Type B pancreatic cell (in vitro differentiated cells): ENCODE measurements at regions not wholly inside any gene's neighbourhood (a gene's known extent, or its start where the extent isn't known, plus 50 kb on each side); places are given as distances from the start of the nearest gene placed in this dataset.

ENCODE experiments used
- DNase-seq: peaks from one replicate; pipeline ENCODE4 v3.0.0; 2021; ENCODE audit warnings: mixed read lengths; ENCODE audit not compliant: unreplicated experiment; ENCODE audit errors: extremely low spot score
- H3K27ac Mint-ChIP-seq: 2 replicates; pipeline ENCODE4 v1.8.0; 2021; ENCODE audit warnings: mild to moderate bottlenecking, mixed read lengths
- H3K27me3 Mint-ChIP-seq: 2 replicates; pipeline ENCODE4 v1.8.0; 2021; ENCODE audit warnings: mixed read lengths
- H3K36me3 Mint-ChIP-seq: 2 replicates; pipeline ENCODE4 v1.8.0; 2021; ENCODE audit warnings: mixed read lengths
- H3K4me1 Mint-ChIP-seq: one replicate; pipeline ENCODE4 v1.8.0; 2021; ENCODE audit warnings: mixed read lengths; ENCODE audit not compliant: unreplicated experiment
- H3K4me3 Mint-ChIP-seq: 2 replicates; pipeline ENCODE4 v1.8.0; 2021; ENCODE audit warnings: mild to moderate bottlenecking, mixed read lengths
- H3K9me3 Mint-ChIP-seq: 2 replicates; pipeline ENCODE4 v1.8.0; 2021; ENCODE audit warnings: mixed read lengths
- TF ChIP-seq, protein P1 (sequence below): fragments of 200-600 bp; sonication (generic); conservative IDR thresholded peaks from 2 replicates; pipeline ENCODE4 v1.5.0; 2021; ENCODE audit warnings: antibody characterized with exemption, mild to moderate bottlenecking

GRCh38 chr1:104064399-104064798 lies 314.7 kb downstream of the AMY1C start:
- no peak for DNase-seq
- Mint-ChIP-seq H3K4me3 (no peak overlapping the region), H3K27ac (no peak overlapping the region), H3K9me3 (no peaks in the 10 kb centered on the region), H3K36me3 (no peaks in the 10 kb centered on the region), H3K27me3 (no peaks in the 10 kb centered on the region), H3K4me1 (no peaks in the 10 kb centered on the region)
- TF ChIP-seq, protein P1, sequence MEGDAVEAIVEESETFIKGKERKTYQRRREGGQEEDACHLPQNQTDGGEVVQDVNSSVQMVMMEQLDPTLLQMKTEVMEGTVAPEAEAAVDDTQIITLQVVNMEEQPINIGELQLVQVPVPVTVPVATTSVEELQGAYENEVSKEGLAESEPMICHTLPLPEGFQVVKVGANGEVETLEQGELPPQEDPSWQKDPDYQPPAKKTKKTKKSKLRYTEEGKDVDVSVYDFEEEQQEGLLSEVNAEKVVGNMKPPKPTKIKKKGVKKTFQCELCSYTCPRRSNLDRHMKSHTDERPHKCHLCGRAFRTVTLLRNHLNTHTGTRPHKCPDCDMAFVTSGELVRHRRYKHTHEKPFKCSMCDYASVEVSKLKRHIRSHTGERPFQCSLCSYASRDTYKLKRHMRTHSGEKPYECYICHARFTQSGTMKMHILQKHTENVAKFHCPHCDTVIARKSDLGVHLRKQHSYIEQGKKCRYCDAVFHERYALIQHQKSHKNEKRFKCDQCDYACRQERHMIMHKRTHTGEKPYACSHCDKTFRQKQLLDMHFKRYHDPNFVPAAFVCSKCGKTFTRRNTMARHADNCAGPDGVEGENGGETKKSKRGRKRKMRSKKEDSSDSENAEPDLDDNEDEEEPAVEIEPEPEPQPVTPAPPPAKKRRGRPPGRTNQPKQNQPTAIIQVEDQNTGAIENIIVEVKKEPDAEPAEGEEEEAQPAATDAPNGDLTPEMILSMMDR, result no peak

- DNase-seq, result no peak
- Mint-ChIP-seq H3K36me3 (no peaks in the 10 kb centered on the region), H3K4me3 (no peak overlapping the region), H3K4me1 (no peaks in the 10 kb centered on the region), H3K27me3 (no peaks in the 10 kb centered on the region), H3K9me3 (no peaks in the 10 kb centered on the region), H3K27ac (no peak overlapping the region)
- TF ChIP-seq, protein P1, result no peak
Observed at GRCh38 chr1:104072915-104073371, 323.2 kb downstream of the AMY1C start.

DNA sequence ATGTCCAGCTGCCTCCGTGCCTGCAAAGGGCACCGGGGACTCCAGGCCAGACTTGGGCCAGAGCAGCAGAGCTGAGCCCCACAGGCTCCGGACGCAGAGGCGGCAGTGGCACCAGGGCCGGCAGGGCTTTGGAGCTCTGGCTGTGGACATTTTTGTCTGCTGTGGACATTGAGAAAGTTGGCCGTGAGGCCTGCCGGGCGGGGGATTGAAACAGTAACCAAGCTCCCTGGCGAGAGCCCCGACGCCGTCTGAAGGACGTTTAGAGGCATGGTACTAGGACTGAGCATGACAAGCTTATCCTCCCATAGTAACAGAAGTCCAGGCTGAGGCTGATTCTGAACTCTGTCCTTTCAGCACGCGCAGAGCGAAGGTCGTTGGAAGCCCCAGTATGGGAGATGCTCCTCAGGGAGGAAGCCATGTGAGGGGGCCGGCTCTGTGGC lies 323.8 kb downstream of the AMY1C start:
- Mint-ChIP-seq H3K27ac (no peak overlapping the region), H3K27me3 (no peaks in the 10 kb centered on the region), H3K4me3 (no peak overlapping the region)

GRCh38 chr1:104082221-104082620 lies 332.5 kb downstream of the AMY1C start:
- TF ChIP-seq, protein P1, result no peak
- H3K9me3 Mint-ChIP-seq, result no peaks in the 10 kb centered on the region
- DNase-seq, result no peak
- H3K4me3 Mint-ChIP-seq, result no peak overlapping the region
- H3K27ac Mint-ChIP-seq, result no peak overlapping the region
- no peaks in the 10 kb centered on the region for H3K36me3 Mint-ChIP-seq
- H3K4me1 Mint-ChIP-seq, result no peaks in the 10 kb centered on the region
- H3K27me3 Mint-ChIP-seq, result no peaks in the 10 kb centered on the region

More for the DNA sequence above, 323.8 kb downstream of the AMY1C start:
- DNase-seq, result no peak
- H3K4me1 Mint-ChIP-seq, result no peaks in the 10 kb centered on the region
- H3K36me3 Mint-ChIP-seq, result no peaks in the 10 kb centered on the region
- TF ChIP-seq, protein P1, result no peak
- H3K9me3 Mint-ChIP-seq, result no peaks in the 10 kb centered on the region

GRCh38 chr1:104084380-104084779 lies 334.7 kb downstream of the AMY1C start:
- no peaks in the 10 kb centered on the region for H3K36me3 Mint-ChIP-seq
- H3K27ac Mint-ChIP-seq, result no peak overlapping the region
- DNase-seq, result no peak
- H3K4me1 Mint-ChIP-seq, result no peaks in the 10 kb centered on the region
- H3K4me3 Mint-ChIP-seq, result no peak overlapping the region
- TF ChIP-seq, protein P1, result no peak
- no peaks in the 10 kb centered on the region for H3K27me3 Mint-ChIP-seq
- no peaks in the 10 kb centered on the region for H3K9me3 Mint-ChIP-seq

DNA sequence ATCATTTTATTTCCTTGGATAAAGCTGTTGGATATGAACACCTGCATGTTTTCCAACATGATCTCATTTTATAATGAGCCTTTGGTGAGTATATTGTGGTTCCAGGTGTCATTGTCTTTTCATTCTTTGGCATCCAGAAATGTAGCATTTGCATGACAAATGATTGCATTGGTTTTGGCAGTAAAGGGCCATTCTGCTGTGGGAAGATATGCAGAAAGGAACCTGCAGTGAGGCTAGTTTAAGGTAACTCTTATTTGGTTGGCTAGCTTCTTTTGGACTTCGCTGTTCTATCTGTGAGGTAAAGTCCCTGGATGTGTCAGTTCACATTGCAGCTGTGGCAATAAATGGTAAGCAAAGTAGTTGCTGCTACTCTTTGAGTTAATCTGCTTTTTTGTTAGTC lies 343.0 kb downstream of the AMY1C start:
- Mint-ChIP-seq H3K4me1 (no peaks in the 10 kb centered on the region), H3K27me3 (no peaks in the 10 kb centered on the region), H3K27ac (no peak overlapping the region), H3K9me3 (no peaks in the 10 kb centered on the region), H3K4me3 (no peak overlapping the region), H3K36me3 (no peaks in the 10 kb centered on the region)
- no peak for DNase-seq
- TF ChIP-seq, protein P1, result no peak
